ENCODE measurements at regions not wholly inside any gene's neighbourhood (a gene's known extent, or its start where the extent isn't known, plus 50 kb on each side); places are given as distances from the start of the nearest gene placed in this dataset.

DNA sequence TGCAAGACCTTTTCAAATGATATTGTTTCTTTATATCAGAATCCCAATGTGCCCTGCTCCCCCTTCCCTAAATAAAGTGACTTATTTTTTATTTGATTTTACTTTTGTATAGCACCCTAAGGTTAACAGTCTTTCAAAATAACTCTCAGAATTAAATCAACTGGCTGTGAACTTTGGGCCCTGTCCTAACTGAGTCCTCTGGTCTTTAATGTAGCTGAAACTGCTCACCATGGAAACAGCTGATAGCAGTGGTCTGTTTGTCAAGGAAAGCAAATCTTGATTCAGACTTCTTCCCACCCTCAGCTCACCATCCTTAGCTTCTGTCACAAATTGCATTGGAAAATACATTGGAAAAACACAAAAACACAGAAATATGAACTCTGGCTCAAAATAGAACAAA is 105.2 kb upstream of the PRPS1L1 start:
- Histone ChIP-seq H3K9me3 (no peaks in the 10 kb centered on the region), H3K36me3 (no peaks in the 10 kb centered on the region), H3K4me3 (no peak overlapping the region), H3K27ac (no peak overlapping the region), H3K27me3 (no peaks in the 10 kb centered on the region), H3K4me1 (ENCODE audit: insufficient read depth) (no peaks in the 10 kb centered on the region)
- TF ChIP-seq POLR2A (IDR thresholded peaks at IDR 0.05) (no peak), EP300 (IDR thresholded peaks at IDR 0.05) (no peak)
- TF ChIP-seq, protein P1, sequence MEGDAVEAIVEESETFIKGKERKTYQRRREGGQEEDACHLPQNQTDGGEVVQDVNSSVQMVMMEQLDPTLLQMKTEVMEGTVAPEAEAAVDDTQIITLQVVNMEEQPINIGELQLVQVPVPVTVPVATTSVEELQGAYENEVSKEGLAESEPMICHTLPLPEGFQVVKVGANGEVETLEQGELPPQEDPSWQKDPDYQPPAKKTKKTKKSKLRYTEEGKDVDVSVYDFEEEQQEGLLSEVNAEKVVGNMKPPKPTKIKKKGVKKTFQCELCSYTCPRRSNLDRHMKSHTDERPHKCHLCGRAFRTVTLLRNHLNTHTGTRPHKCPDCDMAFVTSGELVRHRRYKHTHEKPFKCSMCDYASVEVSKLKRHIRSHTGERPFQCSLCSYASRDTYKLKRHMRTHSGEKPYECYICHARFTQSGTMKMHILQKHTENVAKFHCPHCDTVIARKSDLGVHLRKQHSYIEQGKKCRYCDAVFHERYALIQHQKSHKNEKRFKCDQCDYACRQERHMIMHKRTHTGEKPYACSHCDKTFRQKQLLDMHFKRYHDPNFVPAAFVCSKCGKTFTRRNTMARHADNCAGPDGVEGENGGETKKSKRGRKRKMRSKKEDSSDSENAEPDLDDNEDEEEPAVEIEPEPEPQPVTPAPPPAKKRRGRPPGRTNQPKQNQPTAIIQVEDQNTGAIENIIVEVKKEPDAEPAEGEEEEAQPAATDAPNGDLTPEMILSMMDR (IDR thresholded peaks at IDR 0.05), result no peak
- intact Hi-C loops (cut with DNase I), result loop anchor here in 1 of 4 donors (5.0 kb wide), 1 partner anchor 166 kb away; no protein-coding TSS in a partner anchor
- DNase-seq, result no peak

DNA sequence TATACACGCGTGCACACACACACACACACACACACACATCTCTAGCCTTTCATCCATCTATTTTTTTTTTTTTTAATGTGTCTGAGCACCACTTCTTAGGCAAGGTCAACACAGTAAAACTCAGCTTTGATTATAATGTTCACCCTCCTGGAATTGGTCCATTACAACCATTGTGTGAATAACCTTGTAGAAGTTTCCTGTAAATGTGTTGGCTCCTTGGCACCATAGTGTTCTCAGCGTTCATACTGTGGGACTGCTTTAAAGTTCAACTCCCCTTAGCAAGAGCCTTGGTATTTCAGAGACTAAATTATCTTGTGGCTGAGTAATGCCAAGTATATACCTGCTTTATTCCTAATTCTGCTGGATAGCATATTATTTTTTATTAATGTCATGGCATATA is 106.3 kb upstream of the PRPS1L1 start:
- 79 to 82% (median 81%) methylated on average over 3 of the region's 3 CpGs for WGBS, 3 donors
- Histone ChIP-seq H3K4me1 (ENCODE audit: insufficient read depth) (no peaks in the 10 kb centered on the region), H3K27ac (no peak overlapping the region), H3K9me3 (no peaks in the 10 kb centered on the region), H3K4me3 (no peak overlapping the region), H3K36me3 (no peaks in the 10 kb centered on the region), H3K27me3 (no peaks in the 10 kb centered on the region)
- TF ChIP-seq EP300 (IDR thresholded peaks at IDR 0.05) (no peak), POLR2A (IDR thresholded peaks at IDR 0.05) (no peak)
- TF ChIP-seq, protein P1 (IDR thresholded peaks at IDR 0.05), result no peak
- no peak for DNase-seq
- intact Hi-C loops (cut with DNase I), result loop anchor here in 1 of 4 donors (5.0 kb wide), 1 partner anchor 167 kb away; no protein-coding TSS in a partner anchor

DNA sequence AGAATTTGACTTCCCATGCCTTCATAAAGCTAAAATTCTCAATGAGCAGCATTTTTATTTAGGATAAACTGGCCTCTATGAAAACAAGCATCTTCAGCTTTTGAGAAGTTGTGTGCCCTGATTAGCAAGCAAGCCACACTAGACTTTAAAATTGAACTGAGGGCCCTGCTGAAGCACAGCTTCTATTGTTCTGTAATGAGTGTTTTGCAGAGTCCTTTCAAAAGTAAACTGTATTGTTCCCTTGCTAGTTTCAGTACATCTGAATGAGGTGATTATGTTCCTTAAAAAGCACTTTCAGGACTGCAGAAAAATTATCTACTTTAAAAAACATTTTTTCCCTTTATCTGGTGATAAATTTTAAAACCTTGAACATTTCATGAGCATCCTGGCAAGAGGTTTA is 113.3 kb upstream of the PRPS1L1 start:
- H3K4me1 ChIP-seq (ENCODE audit: insufficient read depth), result no peaks in the 10 kb centered on the region
- H3K36me3 ChIP-seq, result no peaks in the 10 kb centered on the region
- H3K9me3 ChIP-seq, result no peaks in the 10 kb centered on the region
- H3K27ac ChIP-seq, result no peak overlapping the region
- TF ChIP-seq, protein P1 (IDR thresholded peaks at IDR 0.05), result no peak
- TF ChIP-seq EP300 (IDR thresholded peaks at IDR 0.05) (no peak), POLR2A (IDR thresholded peaks at IDR 0.05) (no peak)
- intact Hi-C loops (cut with DNase I), result no loop called here
- no peaks in the 10 kb centered on the region for H3K27me3 ChIP-seq
- H3K4me3 ChIP-seq, result no peak overlapping the region
- DNase-seq, result no peak

GRCh38 chr7:18144166-18144565 is 116.5 kb upstream of the PRPS1L1 start:
- Histone ChIP-seq H3K9me3 (no peaks in the 10 kb centered on the region), H3K36me3 (no peaks in the 10 kb centered on the region), H3K27me3 (no peaks in the 10 kb centered on the region), H3K4me3 (no peak overlapping the region), H3K4me1 (ENCODE audit: insufficient read depth) (no peaks in the 10 kb centered on the region), H3K27ac (no peak overlapping the region)
- whole genome bisulfite sequencing, 3 donors, result 45 to 97% (median 77%) methylated on average over 1 of the region's 1 CpG
- intact Hi-C loops (cut with DNase I), result no loop called here
- no peak for DNase-seq
- TF ChIP-seq, protein P1 (IDR thresholded peaks at IDR 0.05), result no peak
- TF ChIP-seq POLR2A (IDR thresholded peaks at IDR 0.05) (no peak), EP300 (IDR thresholded peaks at IDR 0.05) (no peak)

DNA sequence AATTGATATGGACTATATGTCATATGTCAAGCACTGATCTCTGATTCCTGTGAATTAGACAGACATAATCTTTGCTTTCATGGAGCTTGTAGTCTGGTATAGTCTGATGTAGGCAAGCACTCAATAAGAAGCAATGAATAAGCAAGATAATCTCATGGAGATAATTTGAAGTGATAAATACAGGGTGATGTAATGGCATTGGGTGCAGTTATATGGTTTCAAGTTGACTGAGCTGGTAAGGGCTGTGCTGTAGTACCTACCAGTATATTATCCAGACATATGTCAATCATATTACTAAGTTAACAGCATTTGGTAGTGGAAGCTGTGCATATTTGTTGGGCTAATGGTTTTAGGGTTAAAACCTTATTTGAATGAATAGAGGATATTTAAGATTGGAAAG is 117.5 kb upstream of the PRPS1L1 start:
- no peaks in the 10 kb centered on the region for H3K27me3 ChIP-seq
- H3K9me3 ChIP-seq, result no peaks in the 10 kb centered on the region
- TF ChIP-seq POLR2A (IDR thresholded peaks at IDR 0.05) (no peak), EP300 (IDR thresholded peaks at IDR 0.05) (no peak)
- TF ChIP-seq, protein P1 (IDR thresholded peaks at IDR 0.05), result no peak
- no peaks in the 10 kb centered on the region for H3K36me3 ChIP-seq
- intact Hi-C loops (cut with DNase I), result no loop called here
- no peak overlapping the region for H3K27ac ChIP-seq
- no peaks in the 10 kb centered on the region for H3K4me1 ChIP-seq (ENCODE audit: insufficient read depth)
- H3K4me3 ChIP-seq, result no peak overlapping the region
- DNase-seq, result no peak
